ENCODE measurements at regions not wholly inside any gene's neighbourhood (a gene's known extent, or its start where the extent isn't known, plus 50 kb on each side); places are given as distances from the start of the nearest gene placed in this dataset.

- H3K9me1 ChIP-seq (ENCODE audit: control insufficient read depth, extremely low read depth, insufficient read depth, low read length), result no peaks in the 10 kb centered on the region
- H3K79me2 ChIP-seq (ENCODE audit: control insufficient read depth, insufficient read depth, low read length), result no peaks in the 10 kb centered on the region
- no peaks in the 10 kb centered on the region for H3K9me3 ChIP-seq (ENCODE audit: control insufficient read depth, low read depth, low read length)
- no peak overlapping the region for H3K4me2 ChIP-seq (ENCODE audit: control insufficient read depth, extremely low read depth, insufficient read depth, low read depth, low read length)
- H3K4me3 ChIP-seq (ENCODE audit: control insufficient read depth in 2 of 3, extremely low read depth in 1 of 3, insufficient read depth in 2 of 3, low read depth in 1 of 3, low read length in 3 of 3), result no peak overlapping the region
- FAIRE-seq (no peak), DNase-seq (ENCODE audit: low read depth, low spot score) (no peak)
- TF ChIP-seq CTCF (optimal IDR thresholded peaks at IDR 0.05 in 1 of 3, IDR thresholded peaks at IDR 0.05 in 1 of 3, conservative IDR thresholded peaks at IDR 0.05 in 1 of 3; ENCODE audit: extremely low read depth in 1 of 3, insufficient read depth in 2 of 3, low read length in 3 of 3) (no peak), EZH2 (IDR thresholded peaks at IDR 0.05; ENCODE audit: low read length) (no peak)
- H3K4me1 ChIP-seq (ENCODE audit: control insufficient read depth, extremely low read depth, insufficient read depth, low read length), result no peaks in the 10 kb centered on the region
- no peak overlapping the region for H3K9ac ChIP-seq (ENCODE audit: control insufficient read depth, extremely low read depth, insufficient read depth, low read length)
- no peak overlapping the region for H3K27ac ChIP-seq (ENCODE audit: control insufficient read depth, insufficient read depth, low read length)
- no peaks in the 10 kb centered on the region for H4K20me1 ChIP-seq (ENCODE audit: control insufficient read depth, extremely low read depth, insufficient read depth, low read length)
- no peak overlapping the region for H2AFZ ChIP-seq (ENCODE audit: control insufficient read depth, low read length)
- dilution Hi-C loops (cut with MboI; ENCODE audit: extremely low pct_ligation_motif_present, low sequenced_read_pairs), result no loop called here
- H3K27me3 ChIP-seq (ENCODE audit: control insufficient read depth, extremely low read depth, insufficient read depth, low read length), result no peaks in the 10 kb centered on the region
- H3K36me3 ChIP-seq (ENCODE audit: control insufficient read depth in 2 of 2, extremely low read depth in 1 of 2, insufficient read depth in 2 of 2, low read length in 2 of 2), result no peaks in the 10 kb centered on the region
Measured at GRCh38 chr10:118145256-118145655, 98.5 kb upstream of the RAB11FIP2 start.

GRCh38 chr10:118141471-118141870, 94.7 kb upstream of the RAB11FIP2 start:
- dilution Hi-C loops (cut with MboI; ENCODE audit: extremely low pct_ligation_motif_present, low sequenced_read_pairs), result no loop called here
- H3K27me3 ChIP-seq (ENCODE audit: control insufficient read depth, extremely low read depth, insufficient read depth, low read length), result no peaks in the 10 kb centered on the region
- H3K9ac ChIP-seq (ENCODE audit: control insufficient read depth, extremely low read depth, insufficient read depth, low read length), result no peak overlapping the region
- no peaks in the 10 kb centered on the region for H3K9me3 ChIP-seq (ENCODE audit: control insufficient read depth, low read depth, low read length)
- no peaks in the 10 kb centered on the region for H3K9me1 ChIP-seq (ENCODE audit: control insufficient read depth, extremely low read depth, insufficient read depth, low read length)
- H3K79me2 ChIP-seq (ENCODE audit: control insufficient read depth, insufficient read depth, low read length), result no peaks in the 10 kb centered on the region
- no peaks in the 10 kb centered on the region for H4K20me1 ChIP-seq (ENCODE audit: control insufficient read depth, extremely low read depth, insufficient read depth, low read length)
- no peak overlapping the region for H3K4me3 ChIP-seq (ENCODE audit: control insufficient read depth in 2 of 3, extremely low read depth in 1 of 3, insufficient read depth in 2 of 3, low read depth in 1 of 3, low read length in 3 of 3)
- no peak overlapping the region for H3K27ac ChIP-seq (ENCODE audit: control insufficient read depth, insufficient read depth, low read length)
- H3K36me3 ChIP-seq (ENCODE audit: control insufficient read depth in 2 of 2, extremely low read depth in 1 of 2, insufficient read depth in 2 of 2, low read length in 2 of 2), result no peaks in the 10 kb centered on the region
- no peak overlapping the region for H3K4me2 ChIP-seq (ENCODE audit: control insufficient read depth, extremely low read depth, insufficient read depth, low read depth, low read length)
- no peak overlapping the region for H2AFZ ChIP-seq (ENCODE audit: control insufficient read depth, low read length)
- FAIRE-seq, result no peak
- DNase-seq (ENCODE audit: low read depth, low spot score), result no peak
- TF ChIP-seq CTCF (optimal IDR thresholded peaks at IDR 0.05 in 1 of 3, IDR thresholded peaks at IDR 0.05 in 1 of 3, conservative IDR thresholded peaks at IDR 0.05 in 1 of 3; ENCODE audit: extremely low read depth in 1 of 3, insufficient read depth in 2 of 3, low read length in 3 of 3) (no peak), EZH2 (IDR thresholded peaks at IDR 0.05; ENCODE audit: low read length) (no peak)
- H3K4me1 ChIP-seq (ENCODE audit: control insufficient read depth, extremely low read depth, insufficient read depth, low read length), result no peaks in the 10 kb centered on the region

Measured in keratinocyte (primary cell).